ENCODE measurements at regions not wholly inside any gene's neighbourhood (a gene's known extent, or its start where the extent isn't known, plus 50 kb on each side); places are given as distances from the start of the nearest gene placed in this dataset.
"Not testable (repeated sequence)": the region's sequence is repeated elsewhere in the genome, so short reads cannot be mapped to it uniquely, and the experiment has no call there.

GRCh38 chr20:57995381-57995977, 233.0 kb downstream of the ANKRD60 start:
- DNase-seq, result no peak

DNA sequence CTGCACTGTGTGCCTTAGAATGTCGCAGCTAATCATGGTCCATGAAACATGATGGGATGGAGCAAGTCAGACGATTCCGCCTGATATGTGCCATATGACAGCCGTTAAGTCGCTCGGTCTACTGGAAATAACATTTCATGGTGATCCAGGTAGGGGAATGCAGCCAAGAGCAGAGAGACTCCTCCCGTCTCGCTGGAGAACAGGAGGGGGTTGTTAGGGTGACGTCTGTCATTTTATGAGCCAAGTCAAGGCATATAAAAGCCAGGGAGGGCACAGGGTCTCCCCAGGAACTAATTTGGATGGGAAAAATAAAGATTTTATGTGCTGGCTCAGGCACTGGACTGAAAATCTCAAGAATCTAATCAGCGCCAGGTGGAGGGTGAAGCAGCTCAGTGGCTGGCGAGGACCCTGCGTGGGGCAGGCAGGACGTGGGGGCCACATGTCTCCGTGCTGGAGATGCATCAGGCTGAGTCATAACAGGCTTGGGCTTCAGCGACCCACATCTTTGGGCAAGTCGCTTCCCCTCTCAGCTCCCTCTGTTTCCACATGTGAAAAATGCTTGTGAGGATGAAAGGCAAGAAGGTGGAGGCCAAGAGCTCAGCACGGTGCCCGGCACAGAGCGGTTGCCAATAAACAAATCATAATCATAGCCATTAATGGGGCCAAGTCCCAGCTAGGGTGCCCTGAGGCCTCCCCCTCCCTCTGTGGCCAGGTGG, 234.6 kb downstream of the ANKRD60 start:
- DNase-seq, result no peak

DNA sequence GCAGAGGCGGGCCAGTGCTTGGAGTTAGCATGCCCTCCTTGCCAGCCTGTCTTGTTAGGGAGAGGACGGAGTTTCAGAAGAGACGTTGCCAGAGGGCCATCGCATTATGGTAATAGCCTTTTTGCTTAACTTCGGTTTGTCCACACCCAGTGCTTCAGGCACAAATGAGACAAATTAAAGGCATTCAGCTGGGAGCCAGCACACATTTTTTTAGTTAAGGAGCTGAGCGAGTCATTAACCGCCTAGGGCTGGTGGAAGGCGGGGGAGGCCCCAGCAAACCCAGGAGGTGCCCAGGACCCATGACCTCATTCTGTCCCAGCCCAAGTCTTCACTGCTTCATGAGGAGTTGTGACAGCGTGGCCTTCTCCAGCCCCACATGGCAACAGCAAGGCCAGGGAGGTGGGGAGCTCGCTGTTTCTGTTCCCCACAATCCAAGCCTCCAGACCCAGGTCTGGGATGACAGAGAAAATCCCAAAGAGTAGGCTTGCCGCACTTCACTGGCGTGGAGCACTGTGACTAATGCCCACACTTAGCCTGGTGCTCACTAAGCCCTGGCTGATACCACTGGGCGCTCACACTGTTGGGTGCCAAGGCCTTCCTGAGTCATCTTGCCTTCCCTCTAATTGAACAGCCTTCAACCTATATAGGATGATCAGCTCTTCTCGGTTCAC, 237.1 kb downstream of the ANKRD60 start:
- no peak for DNase-seq

GRCh38 chr20:57990396-57990987, 238.0 kb downstream of the ANKRD60 start:
- no peak for DNase-seq

GRCh38 chr20:57988828-57989227, 239.6 kb downstream of the ANKRD60 start:
- no peak for DNase-seq

DNA sequence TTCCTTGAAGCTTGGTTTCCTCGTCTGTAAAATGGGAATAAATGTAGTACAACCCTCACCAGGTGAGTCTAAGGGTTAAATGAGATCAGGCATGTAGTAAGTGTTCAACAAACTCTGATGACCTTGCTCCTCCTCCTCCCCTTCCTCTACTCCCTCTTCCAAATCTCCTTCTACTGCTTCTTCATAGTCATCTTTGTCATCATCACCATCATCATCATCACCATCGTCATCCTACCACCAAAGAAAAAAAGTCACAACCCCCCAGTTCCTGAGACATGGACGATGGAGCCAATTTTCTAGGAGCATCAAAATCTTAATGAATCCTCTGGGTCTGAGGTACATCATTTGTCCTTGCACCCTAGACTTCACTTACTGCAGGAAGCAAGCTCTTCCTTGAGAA, 240.0 kb downstream of the ANKRD60 start:
- DNase-seq, result no peak

GRCh38 chr20:57987659-57988058, 240.8 kb downstream of the ANKRD60 start:
- no peak for DNase-seq

DNA sequence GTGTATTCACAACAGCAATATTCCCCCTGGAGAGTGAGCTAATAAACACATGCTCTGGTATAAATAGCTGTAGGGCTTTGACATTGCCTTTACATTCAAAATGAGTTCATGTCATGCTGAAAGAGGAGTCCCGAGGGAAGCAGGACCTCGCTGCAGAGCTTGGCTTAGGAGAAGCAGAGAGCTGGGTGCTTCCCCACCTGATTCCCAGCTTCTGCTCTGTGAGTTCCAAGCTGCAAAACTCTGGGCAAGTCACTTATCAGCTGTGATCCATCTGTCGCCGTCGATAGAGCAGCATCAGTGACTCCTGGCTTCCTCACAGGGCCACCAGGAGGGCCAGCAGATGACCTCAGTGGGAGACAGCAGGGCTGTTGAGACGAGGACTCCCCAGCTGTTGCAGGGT, 241.8 kb downstream of the ANKRD60 start:
- no peak for DNase-seq

DNA sequence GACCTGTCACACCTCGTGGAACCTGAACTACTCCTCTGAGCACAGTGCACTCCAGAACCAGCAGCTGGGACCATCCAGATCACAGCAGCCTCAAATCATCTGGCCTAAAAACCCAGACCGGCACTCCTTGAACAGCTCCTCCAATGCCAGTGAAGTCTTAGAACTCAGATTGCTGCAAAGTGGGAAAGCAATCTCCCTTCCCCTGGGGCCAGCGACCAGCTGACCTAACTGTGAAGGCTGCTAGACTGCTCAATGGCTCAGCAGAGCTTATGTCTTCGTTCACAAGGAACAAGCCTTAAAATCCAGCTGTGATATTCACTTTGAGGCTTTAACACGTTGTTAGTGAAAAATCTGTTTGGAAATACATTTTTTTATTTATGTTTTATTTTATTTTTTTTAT, 243.2 kb downstream of the ANKRD60 start:
- no peak for DNase-seq

GRCh38 chr20:57983082-57983481, 245.4 kb downstream of the ANKRD60 start:
- no peak for DNase-seq

DNA sequence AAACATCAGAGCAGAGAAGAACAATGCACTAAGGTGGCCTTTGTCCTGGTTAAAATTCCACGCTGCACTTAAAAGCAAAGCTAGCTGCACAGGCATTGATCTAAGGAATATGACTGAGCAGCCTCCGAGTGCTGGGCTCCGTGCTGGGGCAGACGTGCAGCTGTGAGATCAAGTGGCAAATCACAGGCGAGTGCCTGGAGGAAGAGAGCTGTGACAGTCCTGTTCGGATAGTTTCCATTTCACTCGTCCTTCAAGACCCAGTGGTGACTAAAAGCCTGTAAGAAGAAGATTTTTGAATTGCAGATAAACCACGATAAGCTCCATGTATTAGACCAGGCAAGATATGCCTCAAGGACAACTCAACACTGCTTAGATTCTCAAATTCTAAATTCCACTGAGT, 247.9 kb downstream of the ANKRD60 start:
- no peak for DNase-seq

- no peak for DNase-seq
Observed at GRCh38 chr20:57977569-57977968, 250.9 kb downstream of the ANKRD60 start.

- no peak for DNase-seq
Observed at GRCh38 chr20:57977141-57977540, 251.3 kb downstream of the ANKRD60 start.

- no peak for DNase-seq
Observed at GRCh38 chr20:57974863-57975262, 253.6 kb downstream of the ANKRD60 start.

- DNase-seq, result no peak
Observed at GRCh38 chr20:57973886-57974285, 254.6 kb downstream of the ANKRD60 start.

DNA sequence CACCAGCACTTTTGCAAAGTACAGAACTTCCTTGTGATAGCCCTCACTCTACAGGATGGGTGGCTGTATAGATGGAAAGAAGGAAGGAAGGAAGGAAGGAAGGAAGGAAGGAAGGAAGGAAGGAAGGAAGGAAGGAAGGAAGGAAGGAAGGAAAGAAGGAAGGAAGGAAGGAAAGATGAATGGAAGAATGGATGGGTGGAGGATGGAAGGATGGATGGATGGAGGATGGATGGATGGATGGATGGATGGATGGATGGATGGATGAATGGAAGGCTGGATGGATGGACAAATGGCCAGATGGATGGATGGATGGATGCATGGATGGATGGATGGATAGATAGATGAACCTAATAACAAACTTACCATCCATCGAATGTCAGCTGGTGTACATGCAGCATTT, 256.9 kb downstream of the ANKRD60 start:
- not testable (repeated sequence) for DNase-seq

GRCh38 chr20:57970856-57971255, 257.6 kb downstream of the ANKRD60 start:
- no peak for DNase-seq

- DNase-seq, result no peak
Observed at GRCh38 chr20:57970116-57970515, 258.3 kb downstream of the ANKRD60 start.

DNA sequence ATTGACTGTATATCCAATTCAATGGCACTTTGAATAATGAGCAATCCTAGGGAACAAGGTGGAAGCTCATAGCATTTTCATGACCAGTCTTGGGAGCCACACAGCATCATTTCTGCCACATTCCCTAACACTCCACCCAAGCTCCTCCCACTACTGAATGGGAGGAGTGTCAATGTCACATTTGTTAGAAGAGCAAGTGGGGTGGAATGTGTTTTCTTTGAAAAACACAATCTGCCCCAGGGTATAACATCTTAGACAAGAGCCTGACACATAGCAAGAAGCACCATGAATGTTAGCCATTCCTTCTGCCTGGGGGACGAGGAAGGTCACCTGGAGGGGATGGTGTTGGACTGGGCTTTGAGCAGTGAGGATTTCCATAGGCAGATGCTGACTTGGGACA, 258.3 kb upstream of the PMEPA1 start:
- DNase-seq, result no peak

- no peak for DNase-seq
Observed at GRCh38 chr20:57967364-57967763, 257.5 kb upstream of the PMEPA1 start.

DNA sequence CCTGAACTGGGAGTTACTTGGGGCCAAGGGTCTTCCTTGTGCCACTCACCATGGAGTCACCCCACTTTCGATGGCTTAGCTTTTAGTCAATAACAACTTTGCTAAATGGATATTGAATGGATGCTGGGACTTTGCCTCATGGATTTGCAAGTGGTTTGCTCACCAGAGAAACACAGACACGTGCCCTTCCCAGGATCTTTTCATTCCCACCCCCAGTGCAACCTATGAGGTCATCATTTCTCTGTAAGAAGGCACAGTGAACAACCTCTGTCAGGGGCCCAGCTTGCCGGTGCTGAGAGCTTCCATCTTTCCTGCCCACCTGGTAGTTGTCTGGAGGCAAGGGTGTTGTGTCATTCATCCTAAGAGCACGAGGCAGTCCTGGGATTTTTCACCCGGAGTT, 256.8 kb upstream of the PMEPA1 start:
- DNase-seq, result no peak

GRCh38 chr20:57965441-57965840, 255.6 kb upstream of the PMEPA1 start:
- DNase-seq, result no peak

DNA sequence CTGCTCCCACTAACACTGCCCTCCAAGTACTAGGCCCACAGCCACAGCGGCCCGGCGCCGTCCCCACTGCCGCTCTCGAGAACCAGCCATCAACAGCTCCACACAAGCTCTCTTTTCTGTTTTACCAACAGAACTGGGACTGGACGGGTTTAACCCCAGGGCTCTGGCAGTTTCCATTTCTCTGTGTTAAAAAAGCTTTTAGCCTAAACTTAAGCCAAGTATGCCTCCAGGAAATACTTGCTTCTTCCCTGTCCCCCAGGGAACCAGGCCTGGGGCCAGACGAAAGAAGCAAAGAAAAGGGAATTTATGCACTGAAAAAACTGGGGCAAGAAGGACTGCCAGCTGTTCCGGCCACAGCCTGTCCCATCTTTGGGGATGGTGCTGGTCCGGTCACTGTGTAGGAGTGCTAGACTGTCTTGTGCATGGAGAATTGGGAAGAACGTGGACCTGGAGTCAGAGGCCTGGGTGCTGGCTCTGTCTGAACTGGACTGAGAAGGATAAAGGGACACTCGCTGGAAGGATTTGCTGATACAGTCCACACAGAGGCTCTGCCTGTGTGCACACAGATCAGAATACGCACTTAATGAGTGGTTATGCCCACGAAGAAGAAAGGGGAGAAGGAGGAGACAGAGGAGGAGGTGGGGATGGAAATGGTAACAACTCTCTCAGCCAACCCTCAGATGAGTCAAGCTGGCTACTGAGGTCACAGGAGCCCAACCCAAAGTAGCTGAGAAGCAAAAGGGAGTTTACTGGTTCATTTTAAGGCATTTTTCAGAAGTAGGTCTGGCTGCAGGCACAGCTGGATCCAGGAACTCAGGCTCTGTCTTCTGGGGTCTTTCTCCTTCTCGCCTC, 254.4 kb upstream of the PMEPA1 start:
- DNase-seq, result no peak
